Mesenchymal stem cell (in vitro differentiated cells and primary cell): ENCODE measurements at regions not wholly inside any gene's neighbourhood (a gene's known extent, or its start where the extent isn't known, plus 50 kb on each side); places are given as distances from the start of the nearest gene placed in this dataset.
A peak's percentile ranks its signal among the peaks of the same experiment; 100 is the strongest.
"Not testable (repeated sequence)": the region's sequence is repeated elsewhere in the genome, so short reads cannot be mapped to it uniquely, and the experiment has no call there.

Experiments used
- DNase-seq: peaks from one replicate; pipeline ENCODE4 v3.0.0-alpha.2; 2013
- H2AFZ ChIP-seq: one replicate; pipeline ENCODE4 v1.6.1; 2013; ENCODE audit warnings: low read depth, mild to moderate bottlenecking, control low read depth, inconsistent platforms, low read length, moderate library complexity
- H2AK5ac ChIP-seq: 2 replicates; pipeline ENCODE4 v1.6.1; 2013; ENCODE audit warnings: low read length, moderate library complexity, mild to moderate bottlenecking, inconsistent platforms; ENCODE audit not compliant: severe bottlenecking
- H2BK120ac ChIP-seq: one replicate; pipeline ENCODE4 v1.6.1; 2013; ENCODE audit warnings: low read depth, mild to moderate bottlenecking, inconsistent platforms, low read length, moderate library complexity
- H2BK12ac ChIP-seq, 2 experiments: one replicate each; pipeline ENCODE4 v1.6.1; 2013; ENCODE audit warnings: inconsistent platforms in 2 of 2, low read length in 2 of 2, mild to moderate bottlenecking in 2 of 2, moderate library complexity in 2 of 2, control low read depth in 1 of 2
- H2BK15ac ChIP-seq: one replicate; pipeline ENCODE4 v1.6.1; 2013; ENCODE audit warnings: mild to moderate bottlenecking, low read depth, inconsistent platforms; ENCODE audit not compliant: poor library complexity, severe bottlenecking
- H2BK5ac ChIP-seq: 2 replicates; pipeline ENCODE4 v1.6.1; 2013; ENCODE audit warnings: low read depth, mild to moderate bottlenecking, low read length, control low read depth, inconsistent platforms; ENCODE audit not compliant: poor library complexity, severe bottlenecking
- H3K14ac ChIP-seq, 2 experiments: one replicate each; pipeline ENCODE4 v1.6.1; 2013; ENCODE audit warnings: inconsistent platforms in 2 of 2, low read length in 2 of 2, control low read depth in 1 of 2, mild to moderate bottlenecking in 1 of 2, moderate library complexity in 1 of 2
- H3K18ac ChIP-seq, 2 experiments: one replicate each; pipeline ENCODE4 v1.6.1; 2013; ENCODE audit warnings: inconsistent platforms in 2 of 2, low read length in 2 of 2, control low read depth in 1 of 2, low read depth in 1 of 2, mild to moderate bottlenecking in 1 of 2
- H3K23ac ChIP-seq, 2 experiments: one replicate each; pipeline ENCODE4 v1.6.1; 2013; ENCODE audit warnings: inconsistent platforms in 2 of 2, low read length in 2 of 2, mild to moderate bottlenecking in 2 of 2, moderate library complexity in 2 of 2, control low read depth in 1 of 2
- H3K27ac ChIP-seq: 2 replicates; pipeline ENCODE4 v1.5.1; 2013; ENCODE audit warnings: mild to moderate bottlenecking, moderate library complexity, low read length, control low read depth, inconsistent platforms; ENCODE audit not compliant: poor library complexity, severe bottlenecking
- H3K27me3 ChIP-seq, 2 experiments: 2 replicates each; pipeline versions ENCODE4 v1.6.1 to v1.7.0; 2013; ENCODE audit warnings: low read length in 2 of 2, mild to moderate bottlenecking in 2 of 2, moderate library complexity in 2 of 2, control low read depth in 1 of 2, inconsistent platforms in 1 of 2; ENCODE audit not compliant: control insufficient read depth in 1 of 2, insufficient read depth in 1 of 2
- H3K36me3 ChIP-seq, 2 experiments: 2 replicates each; pipeline versions ENCODE4 v1.6.1 to v1.7.0; 2013; ENCODE audit warnings: low read length in 2 of 2, control low read depth in 1 of 2, inconsistent platforms in 1 of 2, low read depth in 1 of 2, mild to moderate bottlenecking in 1 of 2; ENCODE audit not compliant: insufficient read depth in 2 of 2, control insufficient read depth in 1 of 2
- H3K4ac ChIP-seq, 2 experiments: one replicate each; pipeline ENCODE4 v1.6.1; 2013; ENCODE audit warnings: inconsistent platforms in 2 of 2, low read length in 2 of 2, mild to moderate bottlenecking in 2 of 2, moderate library complexity in 2 of 2, control low read depth in 1 of 2, low read depth in 1 of 2
- H3K4me1 ChIP-seq: 2 replicates; pipeline ENCODE4 v1.6.1; 2013; ENCODE audit warnings: low read depth, low read length, control low read depth; ENCODE audit not compliant: control insufficient read depth, insufficient read depth
- H3K4me2 ChIP-seq: 2 replicates; pipeline ENCODE4 v1.6.1; 2013; ENCODE audit warnings: low read length, mild to moderate bottlenecking, inconsistent platforms; ENCODE audit not compliant: poor library complexity, severe bottlenecking
- H3K4me3 ChIP-seq, 2 experiments: 2 replicates each; pipeline versions ENCODE4 v1.5.1 to v1.7.0; 2013; ENCODE audit warnings: low read length in 2 of 2, mild to moderate bottlenecking in 2 of 2, control low read depth in 1 of 2, low read depth in 1 of 2; ENCODE audit not compliant: insufficient read depth in 1 of 2
- H3K79me1 ChIP-seq: replicated peaks from 2 replicates; pipeline ENCODE4 v1.6.1; 2013; ENCODE audit warnings: mild to moderate bottlenecking, control low read depth, low read length, inconsistent platforms; ENCODE audit not compliant: poor library complexity, severe bottlenecking
- H3K9ac ChIP-seq: 2 replicates; pipeline ENCODE4 v1.7.0; 2013; ENCODE audit warnings: mild to moderate bottlenecking, low read length, moderate library complexity
- H3K9me3 ChIP-seq: 2 replicates; pipeline ENCODE4 v1.7.0; 2013; ENCODE audit warnings: mild to moderate bottlenecking, low read length; ENCODE audit not compliant: control insufficient read depth
- H4K8ac ChIP-seq: one replicate; pipeline ENCODE4 v1.6.1; 2013; ENCODE audit warnings: inconsistent platforms, mild to moderate bottlenecking, low read length, moderate library complexity
- H4K91ac ChIP-seq: one replicate; pipeline ENCODE4 v1.6.1; 2013; ENCODE audit warnings: mild to moderate bottlenecking, low read length, inconsistent platforms
- WGBS: methylation state at CpG from one replicate; pipeline ENCODE4 v1.1.7; 2013; ENCODE audit warnings: mixed read lengths; 5-methylcytosine and 5-hydroxymethylcytosine counted together

DNA sequence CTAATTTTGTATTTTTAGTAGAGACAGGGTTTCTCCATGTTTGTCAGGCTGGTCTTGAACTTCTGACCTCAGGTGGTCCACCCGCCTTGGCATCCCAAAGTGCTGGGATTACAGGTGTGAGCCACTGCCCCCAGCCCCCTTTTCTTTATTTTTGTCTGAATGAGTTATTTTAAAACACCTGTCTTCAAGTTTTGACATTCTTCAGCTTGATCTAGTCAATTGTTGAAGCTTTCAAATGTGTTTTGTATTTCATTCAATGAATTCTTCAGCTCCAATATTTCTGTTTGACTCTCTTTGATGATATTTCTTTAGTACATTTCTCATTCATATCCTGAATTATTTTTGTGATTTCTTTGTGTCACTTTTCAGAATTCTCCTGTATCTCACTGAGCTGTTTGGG lies 486.2 kb downstream of the DMAC1 start:
- DNase-seq: no peak
- no peaks in the 10 kb centered on the region for H3K79me1 ChIP-seq
- H3K23ac ChIP-seq: no peak overlapping the region
- no peak overlapping the region for H2AFZ ChIP-seq
- H2AK5ac ChIP-seq: no peak overlapping the region
- no peak overlapping the region for H4K91ac ChIP-seq
- no peak overlapping the region for H3K4me3 ChIP-seq
- no peak overlapping the region for H2BK120ac ChIP-seq
- no peaks in the 10 kb centered on the region for H3K27me3 ChIP-seq
- H3K9me3 ChIP-seq: peaks cover 41% of the 10 kb centered on the region
- H2BK15ac ChIP-seq: no peak overlapping the region
- H2BK5ac ChIP-seq: no peak overlapping the region
- H3K36me3 ChIP-seq: no peaks in the 10 kb centered on the region
- WGBS: 100% methylated on average over 1 of the region's 1 CpG
- no peak overlapping the region for H3K9ac ChIP-seq
- no peak overlapping the region for H4K8ac ChIP-seq
- H3K14ac ChIP-seq: no peak overlapping the region
- no peak overlapping the region for H3K27ac ChIP-seq
- H3K4ac ChIP-seq: no peak overlapping the region
- no peak overlapping the region for H2BK12ac ChIP-seq
- H3K4me1 ChIP-seq: no peaks in the 10 kb centered on the region
- no peak overlapping the region for H3K4me2 ChIP-seq
- no peak overlapping the region for H3K18ac ChIP-seq

DNA sequence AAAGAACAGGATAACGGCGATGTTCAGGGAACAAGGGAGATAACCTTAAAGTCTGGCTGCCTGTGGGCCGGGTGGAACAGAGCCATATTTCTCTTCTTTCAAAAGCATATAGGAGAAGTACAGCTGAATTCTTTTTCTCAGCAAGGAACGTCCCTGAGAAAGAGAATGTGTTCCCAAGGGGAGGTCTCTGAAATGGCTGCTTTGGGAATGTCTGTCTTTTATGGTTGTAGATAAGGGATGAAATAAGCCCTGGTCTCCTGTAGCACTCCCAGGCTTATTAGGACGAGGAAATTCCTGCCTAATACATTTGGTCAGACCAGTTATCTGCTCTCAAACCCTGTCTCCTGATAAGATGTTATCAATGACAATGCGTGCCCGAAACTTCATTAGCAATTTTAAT lies 490.5 kb downstream of the DMAC1 start:
- not testable (repeated sequence) for H2BK120ac ChIP-seq, H3K4ac ChIP-seq, H2BK15ac ChIP-seq, H4K91ac ChIP-seq, H2AK5ac ChIP-seq, H3K79me1 ChIP-seq, H3K18ac ChIP-seq, H3K4me1 ChIP-seq, H3K4me2 ChIP-seq, H2BK12ac ChIP-seq, H4K8ac ChIP-seq, H3K27ac ChIP-seq, H2AFZ ChIP-seq, DNase-seq, H3K23ac ChIP-seq, H3K4me3 ChIP-seq, H3K36me3 ChIP-seq, H3K14ac ChIP-seq, H3K9ac ChIP-seq, H2BK5ac ChIP-seq
- 87% methylated on average over 7 of the region's 7 CpGs for WGBS
- Histone ChIP-seq H3K9me3 (peaks cover 55% of the 10 kb centered on the region), H3K27me3 (peaks cover 0 to 23% of the 10 kb centered on the region in 2 experiments)

DNA sequence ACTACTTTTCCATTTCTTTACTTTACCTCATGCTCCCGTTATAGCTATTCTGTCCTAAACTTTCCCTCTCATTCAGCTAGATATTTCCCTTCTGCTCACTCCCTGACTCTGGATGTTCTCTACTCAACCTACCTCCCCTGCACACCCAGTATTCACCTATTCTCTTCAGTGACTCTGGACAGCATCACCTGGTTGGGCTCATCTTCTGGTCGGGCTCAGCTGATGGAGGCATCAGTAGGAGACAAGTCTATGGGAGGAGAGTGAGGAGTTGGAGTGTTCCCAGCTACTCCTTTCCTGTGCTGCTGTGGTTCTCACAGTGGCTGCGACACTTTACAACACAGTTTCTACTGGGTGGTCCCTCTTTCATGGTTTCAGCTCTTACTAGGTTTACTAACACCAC lies 493.9 kb downstream of the DMAC1 start:
- no peaks in the 10 kb centered on the region for H3K4me1 ChIP-seq
- H2BK12ac ChIP-seq: no peak overlapping the region
- H3K27me3 ChIP-seq: peaks cover 0 to 36% of the 10 kb centered on the region in 2 experiments
- no peak overlapping the region for H3K27ac ChIP-seq
- no peak for DNase-seq
- no peak overlapping the region for H4K8ac ChIP-seq
- H2BK15ac ChIP-seq: no peak overlapping the region
- H3K9me3 ChIP-seq: peaks cover 31% of the 10 kb centered on the region
- no peak overlapping the region for H3K18ac ChIP-seq
- no peak overlapping the region for H3K9ac ChIP-seq
- H2AK5ac ChIP-seq: no peak overlapping the region
- H2BK120ac ChIP-seq: no peak overlapping the region
- no peak overlapping the region for H3K4ac ChIP-seq
- 88% methylated on average over 3 of the region's 3 CpGs for WGBS
- H3K14ac ChIP-seq: no peak overlapping the region
- no peak overlapping the region for H2BK5ac ChIP-seq
- no peak overlapping the region for H3K4me2 ChIP-seq
- no peak overlapping the region for H2AFZ ChIP-seq
- no peak overlapping the region for H3K23ac ChIP-seq
- H3K4me3 ChIP-seq: no peak overlapping the region
- no peaks in the 10 kb centered on the region for H3K36me3 ChIP-seq
- H4K91ac ChIP-seq: peak overlapping the region; percentile 79
- H3K79me1 ChIP-seq: no peaks in the 10 kb centered on the region

DNA sequence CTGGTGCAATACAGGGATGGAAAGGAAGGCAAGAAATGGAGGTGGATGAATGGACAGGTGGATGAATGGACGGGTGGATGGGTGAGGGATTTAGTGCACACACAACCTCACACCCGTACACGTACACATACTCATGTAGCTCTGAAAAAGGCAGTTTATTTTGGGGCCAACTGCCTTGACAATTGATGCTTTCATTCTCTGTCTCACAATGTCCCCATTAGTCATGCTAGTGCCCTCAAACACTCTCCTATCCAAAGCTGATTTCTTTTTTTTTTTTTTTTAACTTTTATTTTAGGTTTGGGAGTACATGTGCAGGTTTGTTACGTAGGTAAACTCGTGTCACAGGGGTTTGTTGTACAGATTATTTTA lies 495.0 kb downstream of the DMAC1 start:
- H2BK15ac ChIP-seq: no peak overlapping the region
- no peak overlapping the region for H2AFZ ChIP-seq
- no peak overlapping the region for H3K9ac ChIP-seq
- H2BK120ac ChIP-seq: no peak overlapping the region
- 100% methylated on average over 2 of the region's 5 CpGs for WGBS
- no peak overlapping the region for H2BK5ac ChIP-seq
- no peaks in the 10 kb centered on the region for H3K4me1 ChIP-seq
- H4K91ac ChIP-seq: no peak overlapping the region
- no peak overlapping the region for H3K4ac ChIP-seq
- H3K23ac ChIP-seq: no peak overlapping the region
- no peak overlapping the region for H3K27ac ChIP-seq
- H3K14ac ChIP-seq: no peak overlapping the region
- no peak overlapping the region for H3K4me3 ChIP-seq
- no peak overlapping the region for H2AK5ac ChIP-seq
- no peak for DNase-seq
- no peak overlapping the region for H3K4me2 ChIP-seq
- H3K27me3 ChIP-seq: peaks cover 0 to 40% of the 10 kb centered on the region in 2 experiments
- H3K9me3 ChIP-seq: peaks cover 22% of the 10 kb centered on the region
- no peak overlapping the region for H4K8ac ChIP-seq
- H3K36me3 ChIP-seq: no peaks in the 10 kb centered on the region
- H3K79me1 ChIP-seq: no peaks in the 10 kb centered on the region
- no peak overlapping the region for H3K18ac ChIP-seq
- H2BK12ac ChIP-seq: no peak overlapping the region
